Loucy (cell line): ENCODE measurements at regions not wholly inside any gene's neighbourhood (a gene's known extent, or its start where the extent isn't known, plus 50 kb on each side); places are given as distances from the start of the nearest gene placed in this dataset.

Source experiments
- CTCF ChIP-seq: fragments of 200-600 bp; sonication (generic); conservative IDR thresholded peaks from 2 replicates; pipeline ENCODE4 v1.5.1; 2014; ENCODE audit warnings: mild to moderate bottlenecking, antibody characterized with exemption, low read length
- EZH2phosphoT487 ChIP-seq: fragments of 200-600 bp; IDR thresholded peaks from 2 replicates; pipeline ENCODE4 v1.6.1; 2018; ENCODE audit warnings: antibody characterized with exemption, mild to moderate bottlenecking, moderate library complexity, borderline replicate concordance

- TF ChIP-seq CTCF (no peak), EZH2phosphoT487 (no peak)
Observed at GRCh38 chr2:226561962-226562361, 237.7 kb downstream of the IRS1 start.
